GM10266 (cell line): ENCODE measurements at regions not wholly inside any gene's neighbourhood (a gene's known extent, or its start where the extent isn't known, plus 50 kb on each side); places are given as distances from the start of the nearest gene placed in this dataset.

Source experiments
- DNase-seq: peaks from one replicate; pipeline ENCODE4 v3.0.0; 2012; ENCODE audit errors: extremely low spot score
- CTCF ChIP-seq: IDR thresholded peaks from 2 replicates; pipeline ENCODE4 v1.5.1; 2012; ENCODE audit warnings: mild to moderate bottlenecking, low read depth; ENCODE audit not compliant: control insufficient read depth, insufficient read depth; ENCODE audit errors: missing control alignments

DNA sequence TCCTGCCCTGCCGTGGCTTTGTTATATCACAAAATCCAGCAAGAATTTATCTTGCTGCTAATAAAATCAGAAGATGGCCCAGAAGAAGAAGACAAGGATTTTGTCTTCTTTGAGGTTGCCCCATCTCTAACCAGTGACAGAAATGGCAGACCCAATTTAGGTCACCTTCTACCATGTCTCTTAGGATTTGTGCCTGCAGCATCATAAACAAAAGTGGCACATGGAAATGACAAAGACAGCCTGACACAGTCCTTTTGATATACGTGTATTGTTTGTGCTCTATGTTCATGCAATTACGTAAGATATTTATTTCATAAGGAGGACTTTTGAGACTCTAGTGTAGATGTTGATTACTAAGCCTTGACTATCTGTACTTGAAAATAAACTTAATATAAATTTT lies 135.9 kb upstream of the TMTC4 start:
- TF ChIP-seq CTCF = no peak
- no peak for DNase-seq

DNA sequence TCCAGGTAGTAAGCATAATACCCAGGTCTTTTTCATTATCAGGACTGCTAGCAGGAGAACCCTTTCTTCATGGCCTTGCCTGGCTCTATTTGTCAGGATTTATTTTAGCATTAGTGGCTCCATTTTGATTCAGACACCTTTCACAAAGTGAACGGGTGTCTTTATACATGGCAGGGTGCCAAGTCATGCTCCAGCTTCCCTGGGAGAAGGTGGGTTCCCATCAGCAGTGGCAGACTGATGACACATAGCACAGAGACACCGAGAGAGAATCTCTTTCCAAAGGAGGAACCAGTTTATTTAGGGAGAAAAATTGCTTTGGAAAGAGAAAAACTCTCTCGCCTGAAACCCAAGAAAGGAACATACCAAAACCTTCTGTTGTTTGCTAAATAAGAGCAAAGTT lies 135.3 kb upstream of the TMTC4 start:
- no peak for TF ChIP-seq CTCF
- DNase-seq = no peak

GRCh38 chr13:100809129-100809390 lies 134.5 kb upstream of the TMTC4 start:
- TF ChIP-seq CTCF = no peak
- DNase-seq = no peak

- TF ChIP-seq CTCF = no peak
These were observed 133.9 kb upstream of the TMTC4 start for GRCh38 chr13:100808330-100809128.

DNA sequence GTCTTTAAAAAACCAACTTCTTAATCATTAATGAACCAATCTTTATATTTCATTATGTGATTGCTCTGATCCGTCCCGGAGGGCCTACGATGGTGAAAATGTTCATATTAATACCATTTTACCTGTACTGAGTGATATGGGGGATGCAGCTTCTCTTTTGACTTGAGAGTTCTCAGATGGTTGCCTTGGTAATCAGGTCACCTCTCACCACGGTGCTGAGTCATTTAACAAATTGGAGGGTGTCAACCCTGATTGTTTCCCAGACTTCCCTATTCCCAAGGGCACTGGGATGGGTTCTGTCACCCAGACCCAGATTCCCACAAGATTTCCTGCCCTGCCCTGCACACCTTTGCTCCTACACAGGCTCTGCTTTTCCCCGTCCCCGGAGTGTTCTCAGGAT lies 128.5 kb upstream of the TMTC4 start:
- no peak for DNase-seq
- no peak for TF ChIP-seq CTCF

More at GRCh38 chr13:100808330-100809128, 133.9 kb upstream of the TMTC4 start:
- DNase-seq = no peak

DNA sequence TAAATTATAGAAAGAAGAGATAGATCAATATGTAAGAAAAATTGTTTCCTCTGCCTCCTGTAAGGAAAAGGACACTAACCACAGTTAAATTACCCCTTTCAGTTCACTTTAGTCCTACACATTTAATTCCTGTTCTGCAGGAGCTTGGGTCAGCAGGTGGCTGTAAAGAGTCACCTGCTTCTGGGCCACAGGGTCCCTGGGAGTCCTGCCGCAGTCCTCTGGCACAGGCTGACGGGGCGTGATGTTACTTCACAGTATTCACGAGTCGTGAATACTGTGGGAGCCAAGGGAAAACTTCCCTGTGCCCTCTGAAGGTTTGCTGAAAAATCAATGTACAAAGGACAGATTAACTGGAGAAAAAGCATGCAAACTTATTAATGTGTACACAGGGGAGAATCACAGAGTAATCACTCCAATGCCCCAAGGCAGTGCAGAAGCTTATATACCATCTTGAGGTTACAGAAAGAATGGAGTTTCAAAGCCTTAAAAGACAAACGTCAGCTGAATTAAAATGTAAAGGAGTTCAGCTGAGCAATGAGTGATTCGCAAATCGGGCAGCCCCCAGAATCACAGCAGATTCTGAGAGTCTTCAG lies 125.8 kb upstream of the TMTC4 start:
- no peak for TF ChIP-seq CTCF
- DNase-seq = no peak

DNA sequence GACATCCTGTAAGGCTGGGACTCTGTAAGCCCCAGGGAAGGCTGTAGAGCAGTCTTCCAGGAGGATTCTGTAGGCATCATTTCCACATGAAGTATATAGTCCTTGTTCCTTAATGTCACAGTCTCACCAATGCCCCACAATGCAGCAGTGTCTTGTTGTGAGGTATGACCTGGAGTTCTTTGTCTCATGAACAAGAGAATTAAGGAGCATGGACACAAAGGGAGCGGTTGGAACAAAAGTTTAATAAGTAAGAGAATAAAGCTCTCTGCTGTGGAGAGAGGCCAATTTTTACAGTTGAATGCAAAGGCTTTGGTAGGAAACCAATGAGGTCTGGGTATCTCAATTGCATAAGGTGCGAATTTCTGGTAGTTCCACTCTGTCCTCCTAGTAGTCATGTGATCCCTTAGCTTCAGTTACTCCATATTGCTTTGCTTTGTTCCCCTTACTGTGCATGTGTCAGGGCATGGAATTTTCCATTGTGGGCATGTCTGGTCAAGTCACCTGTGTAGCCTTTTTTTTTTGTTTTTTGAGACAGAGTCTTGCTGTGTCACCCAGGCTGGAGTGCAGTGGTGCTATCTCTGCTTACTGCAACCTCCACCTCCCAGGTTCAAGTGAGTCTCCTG lies 124.3 kb upstream of the TMTC4 start:
- DNase-seq = no peak
- no peak for TF ChIP-seq CTCF
